Spleen (tissue), 11 donors: ENCODE measurements at regions not wholly inside any gene's neighbourhood (a gene's known extent, or its start where the extent isn't known, plus 50 kb on each side); places are given as distances from the start of the nearest gene placed in this dataset.

ENCODE experiments used
- DNase-seq: peaks from one replicate; pipeline ENCODE4 v3.0.0-alpha.2; 2020
- H3K27ac ChIP-seq, 8 donors: fragments of 200-600 bp; sonication (generic) in 7 of 8; 1 replicate in 4 of 8; 2 replicates in 4 of 8; pipeline versions ENCODE4 v1.5.0 to v1.8.0; 2016 to 2021; ENCODE audit warnings: inconsistent platforms in 4 of 8, mild to moderate bottlenecking in 4 of 8, moderate library complexity in 1 of 8
- H3K27me3 ChIP-seq, 7 donors: fragments of 200-600 bp; sonication (generic) in 6 of 7; replicated peaks in 1 of 7; 1 replicate in 4 of 7; 2 replicates in 3 of 7; pipeline versions ENCODE4 v1.5.0 to v1.8.0; 2016 to 2021; ENCODE audit warnings: inconsistent platforms in 3 of 7, mild to moderate bottlenecking in 1 of 7
- H3K36me3 ChIP-seq, 6 donors: fragments of 200-600 bp; sonication (generic) in 5 of 6; 1 replicate in 4 of 6; 2 replicates in 2 of 6; pipeline versions ENCODE4 v1.5.0 to v1.8.0; 2016 to 2021; ENCODE audit warnings: inconsistent platforms in 2 of 6
- H3K4me1 ChIP-seq, 6 donors: fragments of 200-600 bp; sonication (generic) in 5 of 6; 1 replicate in 3 of 6; 2 replicates in 3 of 6; pipeline versions ENCODE4 v1.5.0 to v1.8.0; 2016 to 2021; ENCODE audit warnings: inconsistent platforms in 3 of 6
- H3K4me3 ChIP-seq, 8 donors: fragments of 200-600 bp; sonication (generic) in 7 of 8; 1 replicate in 4 of 8; 2 replicates in 4 of 8; pipeline versions ENCODE4 v1.5.0 to v1.8.0; 2016 to 2021; ENCODE audit warnings: inconsistent platforms in 4 of 8, mild to moderate bottlenecking in 4 of 8, moderate library complexity in 2 of 8
- H3K9me3 ChIP-seq, 8 donors: fragments of 200-600 bp; sonication (generic) in 7 of 8; 1 replicate in 4 of 8; 2 replicates in 4 of 8; pipeline versions ENCODE4 v1.5.0 to v1.8.0; 2016 to 2021; ENCODE audit warnings: inconsistent platforms in 4 of 8
- POLR2A ChIP-seq, 3 donors: fragments of 450-650 bp; IDR thresholded peaks; one replicate each; pipeline ENCODE4 v1.5.1; 2017; ENCODE audit warnings: antibody characterized with exemption in 3 of 3, mild to moderate bottlenecking in 1 of 3
- POLR2AphosphoS5 ChIP-seq, 3 donors: sonication (generic); formaldehyde crosslinking; IDR thresholded peaks; one replicate each; pipeline ENCODE4 v1.5.1; 2017; ENCODE audit warnings: antibody characterized with exemption in 3 of 3
- WGBS, 5 donors: extraction: QIAGEN DNeasy Blood & Tissue Kit in 3 of 5; methylation state at CpG; one replicate each; pipeline versions ENCODE4 v1.1.5 to v1.1.7; 2013 to 2018; 5-methylcytosine and 5-hydroxymethylcytosine counted together
- intact Hi-C: fragments of 100-400 bp; cut with DNase I; formaldehyde crosslinking; loops from one replicate; pipeline ENCODE4 v1.15.0; 2023; ENCODE audit warnings: low total_unique reads
- TF ChIP-seq, protein P1 (sequence below), 11 experiments: fragments of 200-600 bp in 7 of 11; fragments of 450-650 bp in 4 of 11; sonication (generic) in 4 of 11; IDR thresholded peaks in 8 of 11; conservative IDR thresholded peaks in 3 of 11; 1 replicate in 7 of 11; 2 replicates in 4 of 11; pipeline versions ENCODE4 v1.4.0 to v1.8.0; 2016 to 2021; ENCODE audit warnings: antibody characterized with exemption in 11 of 11, inconsistent platforms in 4 of 11, mild to moderate bottlenecking in 1 of 11
- donor health status: healthy with polysubstance abuse.
- donor health status: DM: no; HTN: no; CAD: no; lungs with moderate emphysema.
- donor health status: DM: no; HTN: no; CAD: no.
- donor health status: Bipolar disorder and iron deficiency.
- donor health status: healthy.
- donor health status: DM: no; HTN: no; CAD: no.
- donor health status: DM: yes; HTN: yes; CAD: no.

DNA sequence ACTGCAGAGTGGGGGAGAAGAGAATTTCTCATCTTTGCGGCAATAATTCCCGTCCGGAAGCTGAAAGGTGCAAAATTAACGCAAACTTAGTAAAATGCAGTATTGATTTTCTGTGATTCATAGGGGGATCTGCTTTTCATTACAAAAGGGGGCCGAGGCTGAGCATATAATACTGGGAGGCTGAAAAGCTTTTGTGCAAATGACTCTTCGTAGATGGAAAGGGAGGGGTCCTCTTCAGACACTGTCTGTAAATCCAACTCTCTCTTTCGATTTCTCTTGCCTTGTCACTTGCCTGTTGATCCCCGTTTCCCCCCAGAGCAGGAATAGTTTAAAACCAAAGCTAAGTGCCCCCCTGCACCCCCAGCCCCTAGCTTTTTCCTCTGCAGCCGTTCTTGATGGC, 258.2 kb downstream of the VRK1 start:
- Histone ChIP-seq H3K9me3 (no peaks in the 10 kb centered on the region), H3K4me1 (no peaks in the 10 kb centered on the region), H3K4me3 (no peak overlapping the region), H3K36me3 (no peaks in the 10 kb centered on the region), H3K27me3 (peaks cover 0 to 5% (median 0%) of the 10 kb centered on the region in 7 donors), H3K27ac (no peak overlapping the region)
- TF ChIP-seq POLR2A (IDR thresholded peaks at IDR 0.05) (no peak), POLR2AphosphoS5 (IDR thresholded peaks at IDR 0.05) (no peak)
- TF ChIP-seq, protein P1, sequence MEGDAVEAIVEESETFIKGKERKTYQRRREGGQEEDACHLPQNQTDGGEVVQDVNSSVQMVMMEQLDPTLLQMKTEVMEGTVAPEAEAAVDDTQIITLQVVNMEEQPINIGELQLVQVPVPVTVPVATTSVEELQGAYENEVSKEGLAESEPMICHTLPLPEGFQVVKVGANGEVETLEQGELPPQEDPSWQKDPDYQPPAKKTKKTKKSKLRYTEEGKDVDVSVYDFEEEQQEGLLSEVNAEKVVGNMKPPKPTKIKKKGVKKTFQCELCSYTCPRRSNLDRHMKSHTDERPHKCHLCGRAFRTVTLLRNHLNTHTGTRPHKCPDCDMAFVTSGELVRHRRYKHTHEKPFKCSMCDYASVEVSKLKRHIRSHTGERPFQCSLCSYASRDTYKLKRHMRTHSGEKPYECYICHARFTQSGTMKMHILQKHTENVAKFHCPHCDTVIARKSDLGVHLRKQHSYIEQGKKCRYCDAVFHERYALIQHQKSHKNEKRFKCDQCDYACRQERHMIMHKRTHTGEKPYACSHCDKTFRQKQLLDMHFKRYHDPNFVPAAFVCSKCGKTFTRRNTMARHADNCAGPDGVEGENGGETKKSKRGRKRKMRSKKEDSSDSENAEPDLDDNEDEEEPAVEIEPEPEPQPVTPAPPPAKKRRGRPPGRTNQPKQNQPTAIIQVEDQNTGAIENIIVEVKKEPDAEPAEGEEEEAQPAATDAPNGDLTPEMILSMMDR (IDR thresholded peaks at IDR 0.05 in 8 of 11, conservative IDR thresholded peaks at IDR 0.05 in 3 of 11): no peak
- WGBS, 5 donors: 67 to 76% (median 70%) methylated on average over 9 of the region's 9 CpGs
- intact Hi-C loops: no loop called here
- no peak for DNase-seq

DNA sequence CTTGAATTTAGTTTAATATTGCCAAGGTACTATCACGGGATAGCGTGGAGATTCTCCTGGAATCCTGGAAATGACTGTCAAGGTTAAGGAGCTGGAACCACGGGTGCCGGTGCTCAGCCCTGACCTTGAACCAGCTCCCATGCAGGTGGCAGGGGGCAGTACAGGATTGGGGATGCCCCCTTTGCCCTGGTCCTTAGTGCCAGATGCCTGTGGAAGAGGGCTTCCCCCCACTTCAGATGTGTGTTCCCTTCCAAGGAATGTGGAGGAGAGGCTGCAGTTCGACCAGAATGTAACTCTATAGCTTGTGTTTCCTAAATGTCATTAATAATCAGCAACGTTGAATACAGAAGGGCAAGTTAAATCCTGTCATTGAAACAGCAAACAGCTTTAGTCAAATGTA, 258.9 kb downstream of the VRK1 start:
- H3K9me3 ChIP-seq: no peaks in the 10 kb centered on the region
- no peak for DNase-seq
- no peaks in the 10 kb centered on the region for H3K36me3 ChIP-seq
- TF ChIP-seq POLR2A (IDR thresholded peaks at IDR 0.05) (no peak), POLR2AphosphoS5 (IDR thresholded peaks at IDR 0.05) (no peak)
- TF ChIP-seq, protein P1 (IDR thresholded peaks at IDR 0.05 in 8 of 11, conservative IDR thresholded peaks at IDR 0.05 in 3 of 11): peak in 1 of 11 experiments; percentile 14
- 30 to 47% (median 38%) methylated on average over 6 of the region's 6 CpGs for WGBS, 5 donors
- no peak overlapping the region for H3K27ac ChIP-seq
- peaks cover 0 to 5% (median 0%) of the 10 kb centered on the region in 7 donors for H3K27me3 ChIP-seq
- no peaks in the 10 kb centered on the region for H3K4me1 ChIP-seq
- intact Hi-C loops: no loop called here
- no peak overlapping the region for H3K4me3 ChIP-seq

DNA sequence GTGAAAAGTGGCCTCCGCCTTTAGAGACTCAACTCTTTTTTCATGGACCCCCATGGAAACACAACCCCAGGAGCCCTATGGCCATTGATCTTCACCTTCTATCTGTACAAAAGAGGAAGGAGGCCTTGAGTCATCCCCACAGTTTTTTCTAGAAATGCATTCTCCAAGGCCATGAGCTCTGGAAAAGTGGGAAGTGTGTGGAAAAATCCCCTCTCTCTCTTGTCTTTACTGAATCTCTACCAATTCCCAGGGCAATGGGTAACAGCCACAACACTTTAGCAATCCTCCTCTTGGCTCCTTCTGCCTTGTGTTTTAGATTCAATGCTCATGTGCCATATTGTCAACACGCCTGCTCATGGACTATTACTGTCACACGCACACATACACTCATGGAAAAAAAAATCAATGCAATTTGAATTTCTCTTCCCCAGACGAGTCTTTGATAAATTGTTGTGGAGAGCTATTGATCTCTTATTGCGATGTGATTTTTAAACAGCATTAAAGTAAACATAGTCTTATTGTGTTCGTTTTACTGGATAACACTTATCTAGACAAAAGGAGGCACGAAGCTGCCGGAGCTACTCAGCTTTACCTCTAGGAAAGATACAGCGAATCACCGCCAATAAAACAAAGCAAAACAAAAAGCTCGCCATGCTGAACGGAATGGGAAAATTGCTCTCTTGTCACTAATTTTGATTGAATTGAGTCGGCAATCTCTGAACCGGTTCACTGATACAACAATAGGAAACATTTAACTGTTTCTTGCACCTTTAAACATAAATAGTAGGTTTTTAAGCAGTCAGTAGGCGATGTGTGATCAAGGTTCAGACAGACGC, 260.3 kb downstream of the VRK1 start:
- DNase-seq: no peak
- no peaks in the 10 kb centered on the region for H3K9me3 ChIP-seq
- WGBS, 5 donors: 87 to 93% (median 89%) methylated on average over 16 of the region's 16 CpGs
- H3K4me3 ChIP-seq: no peak overlapping the region
- intact Hi-C loops: no loop called here
- no peak overlapping the region for H3K27ac ChIP-seq
- H3K4me1 ChIP-seq: no peaks in the 10 kb centered on the region
- TF ChIP-seq, protein P1 (IDR thresholded peaks at IDR 0.05 in 8 of 11, conservative IDR thresholded peaks at IDR 0.05 in 3 of 11): no peak
- TF ChIP-seq POLR2AphosphoS5 (IDR thresholded peaks at IDR 0.05): no peak
- TF ChIP-seq POLR2A (IDR thresholded peaks at IDR 0.05): no peak
- H3K36me3 ChIP-seq: no peaks in the 10 kb centered on the region
- peaks cover 0 to 5% (median 0%) of the 10 kb centered on the region in 7 donors for H3K27me3 ChIP-seq

DNA sequence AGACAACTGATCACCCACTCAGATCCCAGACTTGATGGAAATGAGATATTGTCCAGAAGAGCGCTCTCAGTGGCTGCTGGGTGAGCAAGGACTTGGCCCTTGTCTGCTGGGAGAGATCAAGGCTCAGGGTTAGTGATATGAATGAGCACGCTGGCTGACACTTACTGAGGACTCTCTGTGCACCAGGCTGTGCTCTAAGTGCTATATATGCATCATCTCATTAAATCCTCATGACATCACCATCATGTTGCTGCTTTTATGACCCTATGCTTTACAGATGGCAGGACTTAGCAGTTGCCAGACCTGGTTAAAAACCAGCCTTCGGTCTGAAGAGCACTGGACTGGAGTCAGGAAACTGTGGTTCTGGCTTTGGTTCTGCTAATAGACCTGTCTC, 260.9 kb downstream of the VRK1 start:
- TF ChIP-seq POLR2AphosphoS5 (IDR thresholded peaks at IDR 0.05) (no peak), POLR2A (IDR thresholded peaks at IDR 0.05) (no peak)
- TF ChIP-seq, protein P1 (IDR thresholded peaks at IDR 0.05 in 8 of 11, conservative IDR thresholded peaks at IDR 0.05 in 3 of 11): no peak
- no peaks in the 10 kb centered on the region for H3K4me1 ChIP-seq
- no peak for DNase-seq
- H3K36me3 ChIP-seq: no peaks in the 10 kb centered on the region
- H3K27me3 ChIP-seq: peaks cover 0 to 5% (median 0%) of the 10 kb centered on the region in 7 donors
- WGBS, 5 donors: 63 to 82% (median 79%) methylated on average over 3 of the region's 3 CpGs
- intact Hi-C loops: no loop called here
- no peaks in the 10 kb centered on the region for H3K9me3 ChIP-seq
- H3K27ac ChIP-seq: no peak overlapping the region
- no peak overlapping the region for H3K4me3 ChIP-seq
